Pons (tissue), 1 donor: ENCODE measurements at regions not wholly inside any gene's neighbourhood (a gene's known extent, or its start where the extent isn't known, plus 50 kb on each side); places are given as distances from the start of the nearest gene placed in this dataset.
"Not testable (repeated sequence)": the region's sequence is repeated elsewhere in the genome, so short reads cannot be mapped to it uniquely, and the experiment has no call there.

Experiments
- DNase-seq: peaks from one replicate; pipeline ENCODE4 v3.0.0-alpha.2; 2016; ENCODE audit warnings: low spot score

- DNase-seq: no peak
Observed at GRCh38 chr4:187065396-187065795, 341.7 kb upstream of the FAT1 start.

DNA sequence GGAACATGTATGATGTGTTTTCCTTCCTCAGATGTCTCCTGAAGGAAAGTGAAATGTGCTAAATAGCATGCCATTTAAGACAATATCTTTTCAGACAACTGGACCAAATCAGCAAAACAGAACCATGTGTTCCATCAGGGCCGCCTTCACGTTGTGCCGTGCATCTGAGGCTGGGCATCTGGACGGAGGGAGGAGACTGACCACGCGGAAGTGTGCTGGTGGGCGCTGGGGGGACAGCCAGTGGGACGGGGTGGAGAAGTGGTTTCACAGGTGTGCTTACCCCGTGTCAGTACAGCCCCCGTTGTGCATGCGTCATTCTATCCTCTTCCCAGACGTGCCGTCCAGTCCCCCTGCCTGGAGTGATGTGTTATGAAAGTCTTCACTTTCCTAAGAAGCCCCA lies 342.1 kb upstream of the FAT1 start:
- DNase-seq: no peak

- no peak for DNase-seq
Observed at GRCh38 chr4:187069398-187069797, 345.7 kb upstream of the FAT1 start.

DNA sequence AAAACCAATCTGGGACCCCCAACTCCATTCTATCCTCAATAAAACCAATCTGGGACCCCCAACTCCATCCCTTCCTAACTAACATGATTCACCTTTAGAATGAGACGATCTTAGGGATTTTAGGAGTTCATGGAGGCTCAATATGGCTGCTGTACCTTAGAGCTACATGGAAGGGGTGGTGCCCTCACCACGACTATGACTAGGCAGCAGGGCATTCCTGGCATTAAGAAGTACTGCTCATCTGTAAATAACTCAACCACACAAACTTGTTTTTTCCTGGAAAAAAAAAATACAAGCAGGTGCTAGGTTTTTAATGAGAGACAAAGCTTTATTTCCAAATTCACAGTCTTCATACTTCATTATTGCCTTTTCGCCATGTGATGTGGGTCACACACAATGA lies 346.5 kb upstream of the FAT1 start:
- no peak for DNase-seq

DNA sequence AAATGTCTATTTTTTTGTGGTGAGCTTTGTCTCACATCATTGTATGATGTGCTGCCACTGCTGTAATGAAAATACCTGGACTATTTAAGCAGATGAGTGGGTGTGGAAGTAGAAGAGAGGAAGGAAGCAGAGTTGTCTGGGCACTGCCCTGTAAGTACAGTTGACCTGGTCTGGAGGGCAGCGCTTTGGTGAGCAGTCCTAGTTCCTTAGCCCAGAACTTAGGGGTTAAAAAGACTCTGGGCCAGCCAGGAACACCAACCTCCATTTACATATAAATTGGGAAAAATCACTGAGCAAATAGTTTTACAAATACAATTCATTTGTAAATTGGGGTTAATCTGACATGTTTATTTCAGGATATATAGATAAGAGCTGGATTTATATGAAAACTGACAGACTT lies 347.1 kb upstream of the FAT1 start:
- DNase-seq: no peak

DNA sequence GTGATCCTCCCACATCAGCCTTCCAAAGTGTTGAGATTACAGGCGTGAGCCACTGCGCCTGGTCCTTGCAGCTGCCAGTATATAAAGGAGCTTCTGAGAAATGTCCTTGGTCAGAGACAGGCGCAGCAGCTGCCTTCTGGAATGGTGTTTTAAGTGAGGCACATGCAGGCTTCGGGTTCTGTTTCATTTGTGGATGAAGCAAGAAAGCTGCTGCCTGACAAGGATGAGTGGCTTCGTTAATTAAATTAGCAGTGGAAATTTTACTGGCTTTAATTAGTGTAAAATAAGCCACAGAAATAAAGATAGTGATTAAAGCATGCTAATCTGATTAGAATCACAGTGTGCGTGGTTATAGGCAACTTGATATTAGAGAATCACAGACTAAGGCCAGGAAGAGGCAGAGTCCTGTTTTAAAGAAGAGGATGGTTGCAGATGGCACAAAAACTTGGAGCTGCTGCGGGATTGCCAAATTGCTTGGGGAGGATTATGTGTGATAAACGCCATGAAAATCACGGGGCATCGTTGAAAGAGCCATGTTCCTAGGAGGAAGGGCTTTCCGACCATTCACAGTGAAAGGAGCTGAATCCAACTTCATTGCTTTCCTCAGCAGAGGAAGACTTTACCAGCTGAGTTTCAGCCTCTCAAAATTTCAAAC lies 348.4 kb upstream of the FAT1 start:
- no peak for DNase-seq

DNA sequence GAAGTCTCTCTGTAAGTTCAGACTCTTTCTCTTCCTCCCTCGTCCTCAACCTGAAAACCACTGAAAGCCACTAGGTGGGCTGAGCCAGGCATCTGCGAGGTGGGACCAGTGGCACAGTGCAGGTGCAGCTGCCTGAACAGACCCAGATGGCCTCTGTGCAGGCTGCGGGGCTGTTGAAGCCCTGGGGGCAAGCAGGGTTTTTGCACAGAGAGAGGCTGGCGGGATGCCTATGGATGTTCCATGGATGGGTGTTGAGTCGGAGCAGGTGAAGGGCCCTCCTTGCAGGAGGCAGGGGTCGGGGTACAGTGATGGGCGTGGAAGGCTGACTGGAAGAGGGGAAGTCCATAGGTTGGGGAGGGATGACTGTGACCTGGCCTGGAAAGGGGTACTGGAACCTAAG lies 350.2 kb upstream of the FAT1 start:
- DNase-seq: no peak

DNA sequence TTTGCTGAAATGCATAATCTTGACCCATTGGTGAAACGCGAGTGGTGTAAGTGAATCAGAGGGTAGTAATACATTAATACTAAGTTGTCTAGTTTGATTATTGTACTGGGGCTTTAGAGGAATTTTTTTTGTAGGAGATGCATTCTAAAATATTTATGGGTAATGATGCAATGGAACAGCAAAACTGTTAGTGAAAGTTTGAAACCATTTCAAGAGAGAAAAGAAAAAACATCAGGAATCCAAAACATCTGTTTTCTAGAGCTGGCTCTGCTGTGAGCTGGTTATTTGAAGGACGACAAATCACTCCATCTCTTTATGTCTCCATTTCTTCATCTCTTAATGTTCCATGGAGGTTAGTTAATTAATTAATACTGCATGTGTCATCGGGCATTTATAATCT lies 351.9 kb upstream of the FAT1 start:
- DNase-seq: no peak

- no peak for DNase-seq
Observed at GRCh38 chr4:187077744-187078401, 354.2 kb upstream of the FAT1 start.

GRCh38 chr4:187084701-187085100 lies 361.0 kb upstream of the FAT1 start:
- DNase-seq: no peak

DNA sequence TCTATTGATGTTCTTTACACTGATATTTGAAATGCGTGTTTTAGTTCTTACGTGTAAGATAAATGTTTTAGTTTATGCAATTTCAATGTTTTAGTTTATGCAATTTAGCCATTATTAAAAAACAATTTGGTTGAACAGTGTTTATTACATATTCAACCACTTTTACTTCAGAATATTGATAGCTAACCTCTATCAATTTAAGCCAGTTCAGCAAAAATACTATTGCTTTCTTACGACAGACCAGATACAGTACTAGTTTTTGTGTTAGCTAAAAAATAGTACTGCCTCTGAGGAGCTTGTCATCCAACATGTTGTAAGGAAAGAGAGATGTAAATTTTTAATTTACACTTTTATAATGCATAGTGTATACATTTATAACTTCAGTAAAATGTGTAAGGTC lies 361.7 kb upstream of the FAT1 start:
- DNase-seq: no peak

GRCh38 chr4:187086151-187086550 lies 362.5 kb upstream of the FAT1 start:
- DNase-seq: no peak

DNA sequence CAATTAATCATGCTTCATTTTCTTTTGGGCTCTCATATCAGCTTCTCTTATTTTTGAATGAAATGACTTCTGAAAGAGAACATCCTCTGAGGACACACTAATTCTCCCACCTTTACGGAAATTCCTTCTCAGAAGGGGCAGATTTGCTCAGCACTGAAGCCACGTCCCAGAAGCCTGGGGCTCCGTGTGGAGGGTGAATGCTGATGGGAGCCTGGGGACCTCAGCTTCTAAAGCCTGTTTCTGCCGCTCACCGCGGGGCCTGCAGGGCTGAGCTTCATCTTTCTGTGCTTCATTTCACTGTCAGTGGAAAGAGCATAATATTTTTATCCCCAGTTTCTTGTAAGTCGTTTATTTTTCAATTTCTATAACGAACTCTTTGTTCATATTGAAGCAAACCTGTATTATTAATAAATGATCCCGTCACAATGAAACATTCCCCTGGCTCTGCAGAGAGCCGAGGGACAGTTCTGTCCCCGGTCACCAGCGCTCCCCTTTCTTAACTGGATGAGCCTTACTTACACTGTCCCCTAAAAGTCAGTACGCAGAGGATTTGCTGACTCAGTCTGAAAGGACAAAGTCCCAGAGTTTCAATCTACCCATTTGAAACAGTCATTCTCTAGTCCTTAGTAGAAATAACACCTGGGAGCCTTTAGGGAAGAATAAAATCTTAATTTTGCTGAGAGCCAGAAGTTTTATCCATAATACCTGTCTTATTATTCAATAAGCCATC lies 364.6 kb upstream of the FAT1 start:
- DNase-seq: no peak

DNA sequence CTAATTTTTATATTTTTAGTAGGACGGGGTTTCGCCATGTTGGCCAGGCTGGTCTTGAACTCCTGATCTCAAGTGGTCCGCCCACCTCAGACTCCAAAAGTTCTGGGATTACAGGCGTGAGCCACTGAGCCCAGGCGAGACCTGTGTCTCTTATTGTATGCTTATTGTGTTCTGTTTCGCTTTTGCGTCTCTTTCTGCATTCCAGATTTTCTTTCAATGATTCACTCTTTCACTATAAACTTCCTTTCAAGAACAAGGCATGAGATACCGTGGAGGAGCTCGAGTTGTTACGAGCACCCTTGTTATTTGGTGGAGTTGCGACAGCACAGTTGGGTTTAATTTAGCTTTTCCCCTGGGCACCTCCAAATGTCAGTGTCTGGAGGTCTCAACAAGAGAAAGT lies 366.7 kb upstream of the FAT1 start:
- no peak for DNase-seq

GRCh38 chr4:187090832-187091231 lies 367.2 kb upstream of the FAT1 start:
- DNase-seq: not testable (repeated sequence)

- DNase-seq: no peak
Observed at GRCh38 chr4:187094144-187094543, 370.5 kb upstream of the FAT1 start.

GRCh38 chr4:187098429-187098828 lies 374.8 kb upstream of the FAT1 start:
- no peak for DNase-seq

DNA sequence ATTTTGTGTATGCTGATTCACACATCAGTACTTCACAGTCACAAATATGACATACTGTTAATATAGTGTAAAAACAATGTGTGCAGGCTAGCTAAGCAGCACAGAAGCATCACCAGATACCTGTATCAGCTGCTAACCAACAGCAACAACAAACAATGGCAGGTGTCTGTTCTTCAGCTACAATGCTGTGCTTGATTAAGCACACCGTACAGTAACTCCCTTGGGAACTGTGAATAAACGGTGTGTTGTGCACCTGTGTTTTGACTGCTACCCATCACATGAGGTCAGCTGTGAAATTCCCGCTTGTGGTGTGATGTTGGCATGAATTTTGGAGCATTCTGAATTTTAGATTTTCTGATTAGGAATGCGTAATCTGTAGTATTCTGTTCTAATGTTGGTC lies 379.7 kb upstream of the FAT1 start:
- no peak for DNase-seq

DNA sequence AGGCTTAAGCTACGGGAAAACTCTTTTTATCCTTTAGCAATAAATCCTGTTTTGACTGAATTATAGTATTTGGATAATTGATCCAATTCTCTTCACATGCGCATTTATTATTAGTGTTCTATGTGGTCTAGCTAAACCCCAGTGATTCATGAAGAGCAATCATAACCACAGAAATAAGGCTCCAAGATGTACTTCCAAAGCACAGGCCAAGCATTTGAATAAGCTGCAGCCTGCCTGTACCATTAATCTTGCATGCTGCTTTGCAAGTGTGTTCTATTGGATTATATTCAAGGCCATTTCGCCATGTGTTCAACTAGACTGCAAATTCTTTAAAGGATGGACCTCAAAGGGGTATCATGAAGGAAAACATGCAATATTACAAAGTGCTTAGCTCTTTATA lies 385.2 kb upstream of the FAT1 start:
- no peak for DNase-seq

DNA sequence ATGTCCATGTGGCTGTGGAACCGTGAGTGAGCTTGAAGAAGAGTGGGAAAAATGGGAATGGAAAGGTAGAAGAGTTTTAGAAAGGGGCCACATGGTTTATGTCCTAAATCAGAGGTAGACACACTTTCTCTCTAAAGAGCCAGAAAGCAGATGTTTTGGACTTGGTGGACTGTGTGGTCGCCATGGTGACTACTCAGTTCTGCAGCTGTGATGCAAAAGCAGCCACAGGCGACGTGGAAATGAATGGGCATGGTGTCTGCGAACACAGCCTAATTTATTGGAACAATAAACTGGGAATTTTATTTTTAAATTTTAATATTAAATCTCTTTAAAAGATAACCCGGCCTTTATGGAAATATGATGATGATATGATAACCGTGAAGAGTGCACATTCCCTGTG lies 386.0 kb upstream of the FAT1 start:
- no peak for DNase-seq

GRCh38 chr4:187118166-187118565 lies 394.5 kb upstream of the FAT1 start:
- no peak for DNase-seq

DNA sequence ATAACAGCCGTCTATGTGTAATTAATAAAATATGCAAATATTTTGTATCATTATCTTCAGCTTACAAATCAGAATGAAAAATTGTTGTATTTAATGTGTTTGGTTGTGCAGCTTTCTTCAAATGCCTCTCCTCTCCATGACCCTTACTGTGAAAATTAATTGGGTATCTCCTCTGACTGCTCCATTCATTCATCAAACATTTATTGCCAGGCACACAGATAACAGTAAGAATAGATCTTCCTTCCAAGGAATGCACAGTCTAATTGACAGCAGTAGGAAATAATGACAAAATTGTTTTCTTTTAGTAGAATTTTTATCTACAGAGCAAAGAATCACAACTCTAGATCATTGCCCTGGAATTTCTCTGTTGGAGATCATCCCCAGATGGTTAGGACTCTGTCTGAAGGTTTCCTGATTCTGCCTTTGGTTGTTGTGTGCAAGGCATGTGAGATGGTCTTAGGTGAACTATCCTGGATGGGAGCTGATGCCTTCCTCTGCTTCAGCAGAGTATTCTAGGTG lies 395.0 kb upstream of the FAT1 start:
- no peak for DNase-seq

DNA sequence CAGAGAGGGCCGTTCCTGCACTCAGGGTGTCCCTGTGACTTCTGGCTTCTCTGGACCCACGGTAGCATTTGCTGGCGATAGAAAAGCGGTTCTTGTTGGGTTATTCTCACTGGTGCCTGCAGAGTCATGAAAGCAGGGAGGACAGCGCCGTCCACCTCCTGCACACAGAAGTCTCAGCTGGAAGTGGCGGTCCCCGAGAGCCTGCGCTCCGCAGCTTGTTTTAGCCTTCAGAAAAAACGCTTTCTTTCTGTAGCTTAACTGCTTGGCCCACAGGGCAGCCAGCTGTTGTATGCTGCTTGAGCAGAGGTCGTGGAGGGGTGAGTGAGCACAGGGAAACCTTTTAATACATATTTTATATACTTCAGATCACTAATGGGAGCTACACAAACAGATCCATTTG lies 400.7 kb upstream of the FAT1 start:
- no peak for DNase-seq
